Dermis microvascular lymphatic vessel endothelial cell (primary cell): ENCODE measurements at regions not wholly inside any gene's neighbourhood (a gene's known extent, or its start where the extent isn't known, plus 50 kb on each side); places are given as distances from the start of the nearest gene placed in this dataset.

Source experiments
- DNase-seq, 2 donors: peaks; one replicate each; pipeline versions ENCODE4 v3.0.0 to v3.0.0-alpha.2; 2010; ENCODE audit warnings: low read depth in 2 of 2

- no peak for DNase-seq
These were observed 135.4 kb downstream of the CCT6B start for GRCh38 chr17:34825884-34826283.

GRCh38 chr17:34825102-34825501 is 136.2 kb downstream of the CCT6B start:
- no peak for DNase-seq

GRCh38 chr17:34823023-34823422 is 138.2 kb downstream of the CCT6B start:
- DNase-seq = no peak

- DNase-seq = no peak
These were observed 139.1 kb downstream of the CCT6B start for GRCh38 chr17:34822007-34822739.

GRCh38 chr17:34820922-34821321 is 140.3 kb downstream of the CCT6B start:
- DNase-seq = no peak

GRCh38 chr17:34820248-34820801 is 140.9 kb downstream of the CCT6B start:
- DNase-seq = no peak

GRCh38 chr17:34817252-34818035 is 143.8 kb downstream of the CCT6B start:
- no peak for DNase-seq

GRCh38 chr17:34816848-34817247 is 144.4 kb downstream of the CCT6B start:
- no peak for DNase-seq

GRCh38 chr17:34813290-34813689 is 148.0 kb downstream of the CCT6B start:
- no peak for DNase-seq

- no peak for DNase-seq
These were observed 149.7 kb downstream of the CCT6B start for GRCh38 chr17:34811561-34811960.

- no peak for DNase-seq
These were observed 160.6 kb downstream of the CCT6B start for GRCh38 chr17:34800661-34801060.

- DNase-seq = no peak
These were observed 161.5 kb downstream of the CCT6B start for GRCh38 chr17:34799751-34800150.

GRCh38 chr17:34798581-34798980 is 162.7 kb downstream of the CCT6B start:
- DNase-seq = no peak

- peak; percentile 1 to 33 for DNase-seq
These were observed 163.5 kb downstream of the CCT6B start for GRCh38 chr17:34797720-34798119.

GRCh38 chr17:34793231-34793908 is 167.9 kb downstream of the CCT6B start:
- no peak for DNase-seq

- DNase-seq = no peak
These were observed 172.6 kb downstream of the CCT6B start for GRCh38 chr17:34788696-34789095.

GRCh38 chr17:34784526-34784925 is 176.7 kb downstream of the CCT6B start:
- no peak for DNase-seq

- DNase-seq = no peak
These were observed 179.0 kb downstream of the CCT6B start for GRCh38 chr17:34782271-34782670.

- DNase-seq = no peak
These were observed 179.6 kb downstream of the CCT6B start for GRCh38 chr17:34781571-34782108.

- no peak for DNase-seq
These were observed 180.2 kb downstream of the CCT6B start for GRCh38 chr17:34781071-34781470.

GRCh38 chr17:34780438-34780837 is 180.8 kb downstream of the CCT6B start:
- DNase-seq = no peak
